ENCODE measurements at regions not wholly inside any gene's neighbourhood (a gene's known extent, or its start where the extent isn't known, plus 50 kb on each side); places are given as distances from the start of the nearest gene placed in this dataset.

DNA sequence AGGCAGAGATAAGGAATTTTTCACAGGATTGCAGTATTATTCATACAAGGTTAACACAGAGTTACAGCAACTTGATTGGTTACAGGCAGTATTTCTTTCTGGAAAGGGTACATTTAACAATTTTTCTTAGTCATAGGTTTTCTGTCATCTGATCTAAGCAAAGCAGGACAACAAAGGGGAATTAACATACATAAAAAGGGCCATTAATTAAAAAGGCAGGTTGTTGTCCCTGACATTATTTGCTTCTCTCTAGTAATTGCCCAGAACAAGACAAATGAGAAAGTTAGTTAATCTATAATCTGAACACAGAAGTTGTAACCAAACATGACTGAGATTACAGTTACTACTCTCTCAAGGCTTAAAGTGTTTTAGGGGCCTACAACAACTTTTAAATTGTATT, 291.4 kb upstream of the LRRTM4 start:
- Histone ChIP-seq H3K4me3 (ENCODE audit: low read length) (no peak overlapping the region), H3K27me3 (ENCODE audit: control insufficient read depth, insufficient read depth, low read length) (no peaks in the 10 kb centered on the region), H3K27ac (ENCODE audit: low read length) (no peak overlapping the region), H3K36me3 (ENCODE audit: control insufficient read depth, insufficient read depth, low read length) (no peaks in the 10 kb centered on the region), H3K4me1 (ENCODE audit: control insufficient read depth, insufficient read depth, low read length) (no peaks in the 10 kb centered on the region), H3K9me3 (ENCODE audit: control insufficient read depth, insufficient read depth, low read length) (peaks cover 11% of the 10 kb centered on the region)
- intact Hi-C loops (cut with micrococcal nuclease): no loop called here
- no peak for DNase-seq
- no peak for ATAC-seq
- TF ChIP-seq, protein P1, sequence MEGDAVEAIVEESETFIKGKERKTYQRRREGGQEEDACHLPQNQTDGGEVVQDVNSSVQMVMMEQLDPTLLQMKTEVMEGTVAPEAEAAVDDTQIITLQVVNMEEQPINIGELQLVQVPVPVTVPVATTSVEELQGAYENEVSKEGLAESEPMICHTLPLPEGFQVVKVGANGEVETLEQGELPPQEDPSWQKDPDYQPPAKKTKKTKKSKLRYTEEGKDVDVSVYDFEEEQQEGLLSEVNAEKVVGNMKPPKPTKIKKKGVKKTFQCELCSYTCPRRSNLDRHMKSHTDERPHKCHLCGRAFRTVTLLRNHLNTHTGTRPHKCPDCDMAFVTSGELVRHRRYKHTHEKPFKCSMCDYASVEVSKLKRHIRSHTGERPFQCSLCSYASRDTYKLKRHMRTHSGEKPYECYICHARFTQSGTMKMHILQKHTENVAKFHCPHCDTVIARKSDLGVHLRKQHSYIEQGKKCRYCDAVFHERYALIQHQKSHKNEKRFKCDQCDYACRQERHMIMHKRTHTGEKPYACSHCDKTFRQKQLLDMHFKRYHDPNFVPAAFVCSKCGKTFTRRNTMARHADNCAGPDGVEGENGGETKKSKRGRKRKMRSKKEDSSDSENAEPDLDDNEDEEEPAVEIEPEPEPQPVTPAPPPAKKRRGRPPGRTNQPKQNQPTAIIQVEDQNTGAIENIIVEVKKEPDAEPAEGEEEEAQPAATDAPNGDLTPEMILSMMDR (IDR thresholded peaks at IDR 0.05): no peak
- H3K9me3 Mint-ChIP-seq: peaks cover 15 to 25% of the 10 kb centered on the region in 2 donors
- peaks cover 16% of the 10 kb centered on the region for H3K36me3 Mint-ChIP-seq
- H3K4me1 Mint-ChIP-seq: no peaks in the 10 kb centered on the region
- no peaks in the 10 kb centered on the region for H3K27me3 Mint-ChIP-seq (ENCODE audit: low read depth in 2 of 2)
- H3K27ac Mint-ChIP-seq: no peak overlapping the region
- H3K4me3 Mint-ChIP-seq: no peak overlapping the region

GRCh38 chr2:77816618-77817017, 294.4 kb upstream of the LRRTM4 start:
- DNase-seq: no peak
- intact Hi-C loops (cut with micrococcal nuclease): no loop called here
- Mint-ChIP-seq H3K9me3 (peaks cover 22 to 31% of the 10 kb centered on the region in 2 donors), H3K36me3 (peaks cover 21% of the 10 kb centered on the region), H3K4me3 (no peak overlapping the region), H3K27ac (no peak overlapping the region), H3K4me1 (no peaks in the 10 kb centered on the region), H3K27me3 (ENCODE audit: low read depth in 2 of 2) (no peaks in the 10 kb centered on the region)
- Histone ChIP-seq H3K4me1 (ENCODE audit: control insufficient read depth, insufficient read depth, low read length) (no peaks in the 10 kb centered on the region), H3K27ac (ENCODE audit: low read length) (no peak overlapping the region), H3K4me3 (ENCODE audit: low read length) (no peak overlapping the region), H3K9me3 (ENCODE audit: control insufficient read depth, insufficient read depth, low read length) (peaks cover 18% of the 10 kb centered on the region), H3K36me3 (ENCODE audit: control insufficient read depth, insufficient read depth, low read length) (no peaks in the 10 kb centered on the region), H3K27me3 (ENCODE audit: control insufficient read depth, insufficient read depth, low read length) (no peaks in the 10 kb centered on the region)
- WGBS (ENCODE audit: insufficient coverage): no CpG with 5 or more reads among the region's 1 CpG
- no peak for ATAC-seq
- TF ChIP-seq, protein P1 (IDR thresholded peaks at IDR 0.05): no peak

- no peak overlapping the region for H3K4me3 Mint-ChIP-seq
- H3K36me3 ChIP-seq (ENCODE audit: control insufficient read depth, insufficient read depth, low read length): no peaks in the 10 kb centered on the region
- TF ChIP-seq, protein P1 (IDR thresholded peaks at IDR 0.05): no peak
- no peak for ATAC-seq
- H3K4me1 ChIP-seq (ENCODE audit: control insufficient read depth, insufficient read depth, low read length): no peaks in the 10 kb centered on the region
- H3K27me3 Mint-ChIP-seq (ENCODE audit: low read depth in 2 of 2): no peaks in the 10 kb centered on the region
- H3K4me1 Mint-ChIP-seq: no peaks in the 10 kb centered on the region
- H3K27me3 ChIP-seq (ENCODE audit: control insufficient read depth, insufficient read depth, low read length): no peaks in the 10 kb centered on the region
- H3K27ac ChIP-seq (ENCODE audit: low read length): no peak overlapping the region
- H3K9me3 ChIP-seq (ENCODE audit: control insufficient read depth, insufficient read depth, low read length): peaks cover 18% of the 10 kb centered on the region
- intact Hi-C loops (cut with micrococcal nuclease): no loop called here
- no peak for DNase-seq
- no peak overlapping the region for H3K4me3 ChIP-seq (ENCODE audit: low read length)
- peaks cover 23% of the 10 kb centered on the region for H3K36me3 Mint-ChIP-seq
- no peak overlapping the region for H3K27ac Mint-ChIP-seq
- peaks cover 20 to 32% of the 10 kb centered on the region in 2 donors for H3K9me3 Mint-ChIP-seq
Measured at GRCh38 chr2:77818186-77818585, 296.0 kb upstream of the LRRTM4 start.

DNA sequence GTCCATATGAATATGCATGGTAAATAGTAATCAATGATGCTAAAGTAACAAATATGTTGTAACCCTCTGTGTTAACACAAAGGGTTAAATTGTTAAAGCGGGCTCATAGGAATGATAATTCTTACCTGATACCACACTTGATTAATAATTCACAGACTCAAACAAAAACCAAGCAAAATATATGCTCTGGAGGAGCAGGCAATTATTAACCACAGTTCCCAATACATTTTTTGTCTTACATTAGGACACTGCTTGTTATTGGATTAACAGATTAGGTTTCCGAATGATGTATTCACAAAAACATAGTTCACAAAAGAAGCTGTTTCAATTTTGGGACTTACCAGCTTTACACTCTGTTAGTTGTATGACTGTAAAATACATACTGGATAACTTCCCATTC, 300.9 kb upstream of the LRRTM4 start:
- no peaks in the 10 kb centered on the region for H3K27me3 ChIP-seq (ENCODE audit: control insufficient read depth, insufficient read depth, low read length)
- peaks cover 9% of the 10 kb centered on the region for H3K9me3 ChIP-seq (ENCODE audit: control insufficient read depth, insufficient read depth, low read length)
- H3K9me3 Mint-ChIP-seq: peaks cover 28 to 39% of the 10 kb centered on the region in 2 donors
- no peak overlapping the region for H3K27ac ChIP-seq (ENCODE audit: low read length)
- no peak for ATAC-seq
- H3K4me1 Mint-ChIP-seq: no peaks in the 10 kb centered on the region
- intact Hi-C loops (cut with micrococcal nuclease): no loop called here
- no peak overlapping the region for H3K4me3 Mint-ChIP-seq
- no peaks in the 10 kb centered on the region for H3K27me3 Mint-ChIP-seq (ENCODE audit: low read depth in 2 of 2)
- TF ChIP-seq, protein P1 (IDR thresholded peaks at IDR 0.05): no peak
- H3K4me3 ChIP-seq (ENCODE audit: low read length): no peak overlapping the region
- no peaks in the 10 kb centered on the region for H3K4me1 ChIP-seq (ENCODE audit: control insufficient read depth, insufficient read depth, low read length)
- H3K36me3 Mint-ChIP-seq: peaks cover 23% of the 10 kb centered on the region
- 100% methylated on average over 1 of the region's 2 CpGs for WGBS (ENCODE audit: insufficient coverage)
- no peak overlapping the region for H3K27ac Mint-ChIP-seq
- DNase-seq: no peak
- no peaks in the 10 kb centered on the region for H3K36me3 ChIP-seq (ENCODE audit: control insufficient read depth, insufficient read depth, low read length)

Measured in natural killer cell (primary cell).